ENCODE measurements at regions not wholly inside any gene's neighbourhood (a gene's known extent, or its start where the extent isn't known, plus 50 kb on each side); places are given as distances from the start of the nearest gene placed in this dataset.

- Histone ChIP-seq H3K4me1 (ENCODE audit: control insufficient read depth, insufficient read depth, low read length) (no peaks in the 10 kb centered on the region), H3K9ac (ENCODE audit: extremely low read depth, low read length, poor library complexity, severe bottlenecking) (no peak overlapping the region), H3K27me3 (ENCODE audit: control insufficient read depth, insufficient read depth, low read length, poor library complexity, severe bottlenecking) (no peaks in the 10 kb centered on the region), H3K36me3 (ENCODE audit: control insufficient read depth, insufficient read depth, low read length) (no peaks in the 10 kb centered on the region), H3K27ac (ENCODE audit: low read depth, low read length) (no peak overlapping the region), H3K4me3 (ENCODE audit: low read length) (no peak overlapping the region), H3K9me3 (ENCODE audit: control insufficient read depth, low read length) (no peaks in the 10 kb centered on the region)
- Mint-ChIP-seq H3K4me1 (no peaks in the 10 kb centered on the region), H3K27ac (no peak overlapping the region), H3K27me3 (ENCODE audit: insufficient read depth) (no peaks in the 10 kb centered on the region), H3K9me3 (no peaks in the 10 kb centered on the region), H3K4me3 (no peak overlapping the region), H3K36me3 (ENCODE audit: low read depth) (no peaks in the 10 kb centered on the region)
- DNase-seq = no peak
- WGBS, 2 experiments (ENCODE audit: insufficient coverage in 1 of 2, insufficient read length in 1 of 2) = 80 to 88% methylated on average over 2 to 3 of the region's 3 CpGs
- TF ChIP-seq CTCF (conservative IDR thresholded peaks at IDR 0.05) = no peak
Observed at GRCh38 chr5:26727916-26728315, 310.5 kb downstream of the CDH9 start.

DNA sequence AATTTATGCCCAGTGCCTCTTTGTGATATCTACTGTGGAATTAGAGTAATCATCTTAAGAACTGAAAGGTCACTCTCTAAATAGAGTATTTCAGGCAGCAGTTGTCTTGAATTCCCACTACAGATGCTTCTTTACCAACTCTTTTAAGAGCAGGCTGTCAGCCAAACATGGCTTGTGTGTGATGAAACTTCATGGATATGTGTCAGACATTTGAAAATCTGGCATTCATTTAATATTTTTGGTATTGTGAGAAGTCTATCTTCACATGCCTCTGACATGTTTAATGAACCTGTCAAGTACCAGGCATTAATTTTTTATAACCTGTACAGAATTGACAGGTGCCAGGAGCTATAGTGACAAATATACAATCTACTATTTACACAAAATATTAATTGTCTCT lies 318.6 kb downstream of the CDH9 start:
- Histone ChIP-seq H3K4me3 (ENCODE audit: low read length) (no peak overlapping the region), H3K4me1 (ENCODE audit: control insufficient read depth, insufficient read depth, low read length) (no peaks in the 10 kb centered on the region), H3K36me3 (ENCODE audit: control insufficient read depth, insufficient read depth, low read length) (no peaks in the 10 kb centered on the region), H3K9ac (ENCODE audit: extremely low read depth, low read length, poor library complexity, severe bottlenecking) (no peak overlapping the region), H3K27ac (ENCODE audit: low read depth, low read length) (no peak overlapping the region), H3K9me3 (ENCODE audit: control insufficient read depth, low read length) (peaks cover 6% of the 10 kb centered on the region), H3K27me3 (ENCODE audit: control insufficient read depth, insufficient read depth, low read length, poor library complexity, severe bottlenecking) (no peaks in the 10 kb centered on the region)
- Mint-ChIP-seq H3K36me3 (ENCODE audit: low read depth) (no peaks in the 10 kb centered on the region), H3K27ac (no peak overlapping the region), H3K4me1 (peaks cover 2% of the 10 kb centered on the region), H3K4me3 (no peak overlapping the region), H3K9me3 (peaks cover 2% of the 10 kb centered on the region), H3K27me3 (ENCODE audit: insufficient read depth) (no peaks in the 10 kb centered on the region)
- no peak for DNase-seq
- TF ChIP-seq CTCF (conservative IDR thresholded peaks at IDR 0.05) = no peak

DNA sequence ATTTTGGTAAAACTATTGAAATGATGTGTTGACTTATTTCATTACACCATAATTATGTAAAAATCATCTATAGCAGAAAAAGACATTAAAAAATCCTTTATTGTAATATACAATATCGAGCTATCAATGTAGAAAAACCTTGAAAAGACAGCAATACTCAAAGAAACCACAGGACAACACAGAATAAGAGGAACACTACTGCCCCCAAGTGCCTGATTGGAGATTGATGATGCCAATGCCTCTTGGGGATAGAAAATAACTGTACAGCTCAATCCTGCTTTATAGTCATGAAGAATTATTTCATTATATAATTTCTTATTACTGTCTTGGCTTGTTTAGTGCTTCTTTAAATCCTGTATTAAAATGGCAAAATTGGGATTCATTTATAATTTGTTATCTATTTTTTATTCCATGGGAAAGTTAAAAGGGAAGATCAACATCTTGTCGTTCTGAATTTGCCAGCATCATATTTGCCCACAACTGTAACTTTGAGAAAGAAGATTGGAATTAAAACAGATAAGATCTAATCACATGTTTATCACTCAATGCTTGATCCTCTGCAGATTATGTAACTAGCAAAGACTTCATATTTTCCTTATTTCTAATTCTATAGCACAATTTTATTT lies 337.5 kb downstream of the CDH9 start:
- Histone ChIP-seq H3K27ac (ENCODE audit: low read depth, low read length) (no peak overlapping the region), H3K4me3 (ENCODE audit: low read length) (no peak overlapping the region), H3K9me3 (ENCODE audit: control insufficient read depth, low read length) (no peaks in the 10 kb centered on the region), H3K36me3 (ENCODE audit: control insufficient read depth, insufficient read depth, low read length) (no peaks in the 10 kb centered on the region), H3K4me1 (ENCODE audit: control insufficient read depth, insufficient read depth, low read length) (no peaks in the 10 kb centered on the region), H3K27me3 (ENCODE audit: control insufficient read depth, insufficient read depth, low read length, poor library complexity, severe bottlenecking) (no peaks in the 10 kb centered on the region), H3K9ac (ENCODE audit: extremely low read depth, low read length, poor library complexity, severe bottlenecking) (no peak overlapping the region)
- Mint-ChIP-seq H3K27me3 (ENCODE audit: insufficient read depth) (no peaks in the 10 kb centered on the region), H3K4me1 (no peaks in the 10 kb centered on the region), H3K9me3 (no peaks in the 10 kb centered on the region), H3K4me3 (no peak overlapping the region), H3K27ac (no peak overlapping the region), H3K36me3 (ENCODE audit: low read depth) (no peaks in the 10 kb centered on the region)
- DNase-seq = peak; percentile 82
- WGBS, 2 experiments (ENCODE audit: insufficient coverage in 1 of 2, insufficient read length in 1 of 2) = 79% methylated on average over 2 of the region's 2 CpGs; no CpG with 5 or more reads in 1 of the 2 experiments
- peak; percentile 94 for TF ChIP-seq CTCF (conservative IDR thresholded peaks at IDR 0.05)

All from endodermal cell (in vitro differentiated cells).